C4-2B (cell line): ENCODE measurements at regions not wholly inside any gene's neighbourhood (a gene's known extent, or its start where the extent isn't known, plus 50 kb on each side); places are given as distances from the start of the nearest gene placed in this dataset.

Experiments used
- H3K27ac ChIP-seq: fragments of 450-650 bp; 2 replicates; pipeline ENCODE4 v1.5.1; 2017
- ZFX ChIP-seq: fragments of 450-650 bp; IDR thresholded peaks from 2 replicates; pipeline ENCODE4 v1.6.1; 2017
- TF ChIP-seq, protein P1 (sequence below): fragments of 450-650 bp; conservative IDR thresholded peaks from 2 replicates; pipeline ENCODE4 v1.5.1; 2017; ENCODE audit warnings: mild to moderate bottlenecking

DNA sequence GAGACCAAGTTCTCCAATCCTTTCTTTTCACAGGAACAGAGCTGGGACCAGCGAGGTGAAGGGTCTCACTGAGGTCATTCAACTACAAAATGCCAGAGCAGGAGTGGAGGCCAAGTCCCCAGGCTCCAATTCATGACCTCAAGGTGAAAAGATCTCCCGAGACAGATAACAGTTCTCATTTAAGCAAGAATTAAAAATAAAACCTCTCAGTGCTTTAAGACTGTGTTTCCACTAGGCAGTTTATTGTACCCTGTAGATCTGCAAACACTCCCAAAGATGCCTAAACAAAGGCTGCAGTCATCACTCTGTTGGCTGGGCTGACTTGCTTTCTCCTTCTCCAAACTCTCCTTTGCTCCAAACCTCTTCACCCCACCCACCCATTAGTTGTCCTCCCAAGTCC lies 74.8 kb upstream of the CXCL12 start:
- TF ChIP-seq, protein P1, sequence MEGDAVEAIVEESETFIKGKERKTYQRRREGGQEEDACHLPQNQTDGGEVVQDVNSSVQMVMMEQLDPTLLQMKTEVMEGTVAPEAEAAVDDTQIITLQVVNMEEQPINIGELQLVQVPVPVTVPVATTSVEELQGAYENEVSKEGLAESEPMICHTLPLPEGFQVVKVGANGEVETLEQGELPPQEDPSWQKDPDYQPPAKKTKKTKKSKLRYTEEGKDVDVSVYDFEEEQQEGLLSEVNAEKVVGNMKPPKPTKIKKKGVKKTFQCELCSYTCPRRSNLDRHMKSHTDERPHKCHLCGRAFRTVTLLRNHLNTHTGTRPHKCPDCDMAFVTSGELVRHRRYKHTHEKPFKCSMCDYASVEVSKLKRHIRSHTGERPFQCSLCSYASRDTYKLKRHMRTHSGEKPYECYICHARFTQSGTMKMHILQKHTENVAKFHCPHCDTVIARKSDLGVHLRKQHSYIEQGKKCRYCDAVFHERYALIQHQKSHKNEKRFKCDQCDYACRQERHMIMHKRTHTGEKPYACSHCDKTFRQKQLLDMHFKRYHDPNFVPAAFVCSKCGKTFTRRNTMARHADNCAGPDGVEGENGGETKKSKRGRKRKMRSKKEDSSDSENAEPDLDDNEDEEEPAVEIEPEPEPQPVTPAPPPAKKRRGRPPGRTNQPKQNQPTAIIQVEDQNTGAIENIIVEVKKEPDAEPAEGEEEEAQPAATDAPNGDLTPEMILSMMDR: no peak
- TF ChIP-seq ZFX: no peak

DNA sequence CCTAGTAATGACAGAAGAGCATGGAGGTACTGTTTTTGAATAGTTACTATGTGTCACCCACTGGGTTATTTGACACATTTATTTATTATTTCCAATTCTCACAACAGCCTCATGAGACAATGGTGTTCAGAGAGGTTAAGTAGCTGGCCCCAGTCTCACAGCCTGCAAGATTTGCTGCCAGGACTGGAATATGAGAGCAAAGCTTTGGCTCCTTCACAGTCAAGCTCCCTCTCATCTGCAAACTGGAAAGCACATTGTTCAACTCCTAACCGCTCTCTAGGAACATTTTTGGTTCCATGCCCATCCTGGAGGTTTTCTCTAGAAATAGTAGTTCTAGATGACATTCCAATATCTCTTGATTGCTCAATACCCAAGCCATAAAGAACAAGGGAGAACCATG lies 75.5 kb upstream of the CXCL12 start:
- no peak for TF ChIP-seq ZFX
- TF ChIP-seq, protein P1: no peak

More for the DNA sequence above, 74.8 kb upstream of the CXCL12 start:
- no peak overlapping the region for H3K27ac ChIP-seq

DNA sequence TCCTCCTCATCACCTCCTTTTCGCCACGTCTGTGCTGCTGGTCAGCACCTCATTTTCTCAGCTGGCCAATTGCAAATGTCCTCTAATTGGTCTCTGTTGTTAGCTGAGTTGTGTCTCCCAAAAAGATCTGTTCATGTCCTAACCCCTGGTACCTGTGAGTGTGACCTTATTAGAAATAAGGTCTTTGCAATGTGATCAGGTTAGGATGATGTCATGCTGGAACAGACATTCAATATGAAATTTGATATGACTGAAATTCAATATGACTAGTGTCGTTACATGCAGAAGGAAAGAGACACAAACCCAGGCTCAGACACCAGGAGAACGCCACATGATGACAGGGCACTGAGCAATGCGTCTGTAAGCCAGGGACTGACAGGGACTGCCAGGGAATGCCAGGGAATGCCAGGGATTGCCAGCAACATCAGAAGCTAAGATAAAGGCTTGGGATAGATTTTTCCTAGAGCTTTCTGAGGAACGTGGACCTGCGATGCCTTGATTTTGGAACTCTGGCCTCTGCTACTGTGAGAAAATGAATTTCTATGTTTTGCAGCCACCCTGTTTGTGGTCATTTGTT lies 77.5 kb upstream of the CXCL12 start:
- TF ChIP-seq ZFX: no peak
- TF ChIP-seq, protein P1: no peak
- H3K27ac ChIP-seq: no peak overlapping the region

More for the DNA sequence above, 75.5 kb upstream of the CXCL12 start:
- H3K27ac ChIP-seq: no peak overlapping the region

DNA sequence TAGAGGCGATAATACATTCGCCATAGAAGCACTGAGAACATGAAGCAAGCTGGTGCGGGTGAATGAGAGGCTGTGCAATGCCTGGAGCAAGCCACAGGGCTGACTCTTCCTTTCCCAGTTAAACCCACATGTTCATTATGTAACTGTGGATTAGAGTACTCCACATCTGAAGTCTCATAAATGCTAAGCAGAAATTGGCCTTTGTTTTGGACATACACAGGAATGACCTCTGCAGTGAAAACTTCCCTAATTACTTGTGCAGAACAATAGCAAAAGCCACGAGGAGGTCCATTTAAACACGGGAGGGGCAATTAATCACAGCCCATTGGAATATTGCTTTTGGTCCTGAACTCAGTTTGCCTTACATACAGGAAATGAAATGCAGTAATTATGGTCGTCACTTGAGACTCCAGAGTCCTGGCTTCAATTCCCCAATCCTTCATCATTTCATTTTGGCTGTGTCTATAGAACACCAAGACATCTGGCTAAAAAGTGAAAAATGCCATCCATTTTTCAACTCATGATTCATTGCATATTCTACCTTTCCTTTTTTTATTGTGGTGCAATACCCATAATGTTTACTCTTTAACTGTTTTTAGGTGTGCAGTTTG lies 78.7 kb upstream of the CXCL12 start:
- no peak for TF ChIP-seq ZFX
- TF ChIP-seq, protein P1: no peak
- no peak overlapping the region for H3K27ac ChIP-seq

DNA sequence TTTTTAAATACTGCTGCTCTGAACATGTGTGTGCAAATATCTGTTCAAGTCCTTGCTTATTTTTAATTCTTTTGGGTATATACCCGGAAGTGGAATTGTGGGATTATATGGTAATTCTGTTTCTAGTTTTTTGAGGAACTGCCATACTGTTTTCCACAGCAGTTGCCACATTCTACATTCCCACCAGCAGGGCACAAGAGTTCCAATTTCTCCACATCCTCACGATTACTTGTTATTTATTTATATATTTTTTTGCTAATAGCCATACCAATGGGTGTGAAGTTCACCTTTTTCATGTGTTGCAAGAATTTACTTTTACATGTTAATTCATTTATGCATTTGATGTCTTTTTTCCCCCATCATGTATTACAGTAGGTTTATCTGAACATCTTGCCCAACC lies 79.6 kb upstream of the CXCL12 start:
- no peak overlapping the region for H3K27ac ChIP-seq
- TF ChIP-seq, protein P1: no peak
- no peak for TF ChIP-seq ZFX

DNA sequence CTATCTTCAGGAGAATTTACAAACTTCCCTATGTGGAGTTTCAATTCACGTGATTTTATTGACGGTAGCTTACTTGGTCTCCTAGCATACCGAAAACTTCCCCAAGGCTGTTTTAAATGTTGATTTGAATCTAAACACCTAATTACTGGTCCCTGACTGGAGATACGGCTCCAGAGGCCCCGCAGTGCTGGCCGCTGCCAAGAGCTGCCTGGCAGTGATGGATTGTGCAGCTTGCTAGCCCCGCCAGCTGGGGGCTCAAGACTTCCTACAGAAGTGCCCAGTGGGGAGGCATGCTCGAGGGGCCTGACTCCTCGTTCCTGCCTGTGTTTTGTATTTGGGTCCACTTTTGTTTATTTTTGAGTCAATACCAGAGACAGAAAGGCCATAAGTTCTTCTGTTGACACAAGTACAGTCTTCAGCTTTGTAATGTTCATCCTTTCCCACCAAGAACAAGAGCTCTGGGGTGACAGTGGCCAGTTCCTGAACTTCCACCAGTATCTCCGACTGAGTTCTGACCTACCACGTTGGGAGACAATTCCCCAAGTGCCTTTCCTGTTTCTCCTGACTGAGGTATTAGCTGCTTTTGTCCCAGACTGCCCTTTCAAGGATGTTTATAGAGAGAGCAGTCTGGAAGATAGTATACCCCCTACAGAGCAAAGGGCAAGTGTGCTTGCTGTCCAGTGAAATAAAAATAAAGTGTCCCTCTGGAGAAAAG lies 80.7 kb upstream of the CXCL12 start:
- TF ChIP-seq ZFX: no peak
- TF ChIP-seq, protein P1: no peak
- no peak overlapping the region for H3K27ac ChIP-seq

DNA sequence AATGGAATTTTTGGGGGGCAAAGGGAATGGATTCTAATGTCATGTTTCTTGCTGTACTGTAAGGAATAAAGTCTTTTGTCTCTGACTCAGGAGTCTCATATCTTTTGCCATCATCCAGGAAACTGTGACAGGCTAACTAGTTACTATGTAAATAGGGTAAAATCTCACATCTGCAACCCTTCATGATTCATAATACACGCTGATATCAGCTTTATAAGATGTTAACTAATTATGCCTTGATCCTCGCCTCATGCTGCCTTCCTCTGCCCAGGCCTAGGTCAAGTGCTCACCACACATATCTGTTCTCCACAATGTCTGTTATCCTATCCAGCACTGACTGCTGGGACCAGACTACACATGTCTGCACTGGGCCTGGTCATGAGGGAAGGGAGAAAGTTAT lies 81.3 kb upstream of the CXCL12 start:
- TF ChIP-seq, protein P1: no peak
- no peak for TF ChIP-seq ZFX
- H3K27ac ChIP-seq: no peak overlapping the region
